ENCODE measurements at regions not wholly inside any gene's neighbourhood (a gene's known extent, or its start where the extent isn't known, plus 50 kb on each side); places are given as distances from the start of the nearest gene placed in this dataset.
"Not testable (repeated sequence)": the region's sequence is repeated elsewhere in the genome, so short reads cannot be mapped to it uniquely, and the experiment has no call there.

GRCh38 chr9:85820598-85820997 is 78.8 kb upstream of the AGTPBP1 start:
- TF ChIP-seq POLR2AphosphoS5 (IDR thresholded peaks at IDR 0.05); CTCF (IDR thresholded peaks at IDR 0.05); POLR2A (IDR thresholded peaks at IDR 0.05; ENCODE audit: low read depth); EP300 (IDR thresholded peaks at IDR 0.05): not testable (repeated sequence)
